ENCODE measurements at regions not wholly inside any gene's neighbourhood (a gene's known extent, or its start where the extent isn't known, plus 50 kb on each side); places are given as distances from the start of the nearest gene placed in this dataset.

DNA sequence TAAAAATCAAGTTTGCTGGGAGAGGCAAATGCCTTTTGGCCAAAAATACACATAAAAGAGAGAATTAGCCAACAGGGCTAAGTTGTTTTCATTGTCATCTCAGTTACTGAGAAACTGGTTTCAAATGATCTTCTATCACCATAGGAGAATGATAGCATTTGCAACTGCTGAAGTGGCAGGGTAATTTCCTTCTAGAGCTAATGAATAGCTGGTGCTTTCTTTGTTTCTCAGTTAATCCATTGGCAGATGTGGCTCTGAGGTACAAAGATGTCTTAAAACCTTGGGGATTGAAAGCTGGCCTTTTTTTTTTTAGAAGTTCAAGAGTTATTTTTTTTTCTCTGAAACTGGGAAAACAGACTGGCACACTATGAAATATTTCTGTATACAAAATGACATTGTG, 332.7 kb upstream of the KLF12 start:
- TF ChIP-seq CBX5 (IDR thresholded peaks at IDR 0.05; ENCODE audit: low read depth) (no peak), GATAD2B (conservative IDR thresholded peaks at IDR 0.05; ENCODE audit: low read depth) (no peak), HDAC6 (IDR thresholded peaks at IDR 0.05; ENCODE audit: unreplicated experiment) (no peak), NR2C2 (IDR thresholded peaks at IDR 0.05; ENCODE audit: borderline replicate concordance, control insufficient read depth, insufficient read length, low read depth) (no peak), STAT3 (IDR thresholded peaks at IDR 0.05; ENCODE audit: low read depth, low read length) (no peak), SMAD1 (IDR thresholded peaks at IDR 0.05; ENCODE audit: low read depth, partially characterized antibody) (no peak), RB1 (IDR thresholded peaks at IDR 0.05; ENCODE audit: borderline replicate concordance) (no peak)
- TF ChIP-seq, protein P1, sequence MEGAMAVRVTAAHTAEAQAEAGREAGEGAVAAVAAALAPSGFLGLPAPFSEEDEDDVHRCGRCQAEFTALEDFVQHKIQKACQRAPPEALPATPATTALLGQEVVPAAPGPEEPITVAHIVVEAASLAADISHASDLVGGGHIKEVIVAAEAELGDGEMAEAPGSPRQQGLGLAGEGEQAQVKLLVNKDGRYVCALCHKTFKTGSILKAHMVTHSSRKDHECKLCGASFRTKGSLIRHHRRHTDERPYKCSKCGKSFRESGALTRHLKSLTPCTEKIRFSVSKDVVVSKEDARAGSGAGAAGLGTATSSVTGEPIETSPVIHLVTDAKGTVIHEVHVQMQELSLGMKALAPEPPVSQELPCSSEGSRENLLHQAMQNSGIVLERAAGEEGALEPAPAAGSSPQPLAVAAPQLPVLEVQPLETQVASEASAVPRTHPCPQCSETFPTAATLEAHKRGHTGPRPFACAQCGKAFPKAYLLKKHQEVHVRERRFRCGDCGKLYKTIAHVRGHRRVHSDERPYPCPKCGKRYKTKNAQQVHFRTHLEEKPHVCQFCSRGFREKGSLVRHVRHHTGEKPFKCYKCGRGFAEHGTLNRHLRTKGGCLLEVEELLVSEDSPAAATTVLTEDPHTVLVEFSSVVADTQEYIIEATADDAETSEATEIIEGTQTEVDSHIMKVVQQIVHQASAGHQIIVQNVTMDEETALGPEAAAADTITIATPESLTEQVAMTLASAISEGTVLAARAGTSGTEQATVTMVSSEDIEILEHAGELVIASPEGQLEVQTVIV (IDR thresholded peaks at IDR 0.05; ENCODE audit: borderline replicate concordance, partially characterized antibody) = no peak
- TF ChIP-seq, protein P2, sequence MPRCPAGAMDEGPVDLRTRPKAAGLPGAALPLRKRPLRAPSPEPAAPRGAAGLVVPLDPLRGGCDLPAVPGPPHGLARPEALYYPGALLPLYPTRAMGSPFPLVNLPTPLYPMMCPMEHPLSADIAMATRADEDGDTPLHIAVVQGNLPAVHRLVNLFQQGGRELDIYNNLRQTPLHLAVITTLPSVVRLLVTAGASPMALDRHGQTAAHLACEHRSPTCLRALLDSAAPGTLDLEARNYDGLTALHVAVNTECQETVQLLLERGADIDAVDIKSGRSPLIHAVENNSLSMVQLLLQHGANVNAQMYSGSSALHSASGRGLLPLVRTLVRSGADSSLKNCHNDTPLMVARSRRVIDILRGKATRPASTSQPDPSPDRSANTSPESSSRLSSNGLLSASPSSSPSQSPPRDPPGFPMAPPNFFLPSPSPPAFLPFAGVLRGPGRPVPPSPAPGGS (IDR thresholded peaks at IDR 0.05; ENCODE audit: borderline replicate concordance, insufficient read depth, low read depth, low read length, poor library complexity, severe bottlenecking) = no peak
- H3K4me3 ChIP-seq = no peak overlapping the region
- FAIRE-seq (no peak), DNase-seq (ENCODE audit: low read depth, low spot score) (no peak), ATAC-seq (no peak)
- ChIA-PET CTCF (no interaction called here), POLR2A (interaction anchor here (0.7 kb wide), 1 partner anchor 17 kb away, joined by 3 read pairs; no protein-coding TSS in a partner anchor), SMC1A (ENCODE audit: uncharacterized antibody, unreplicated experiment) (no interaction called here), RAD21 (ENCODE audit: unreplicated experiment) (no interaction called here)
- no TSS peak for BruUV-seq (replicated peaks)
- H3K36me3 ChIP-seq (ENCODE audit: control insufficient read depth in 2 of 2, insufficient read depth in 2 of 2, low read length in 1 of 2) = no peaks in the 10 kb centered on the region
- no peaks in the 10 kb centered on the region for H3K9me3 ChIP-seq (replicated peaks; ENCODE audit: control insufficient read depth, insufficient read depth, low read length)
- in situ Hi-C loops (cut with MboI) (no loop called here), intact Hi-C loops (cut with micrococcal nuclease; ENCODE audit: unreplicated experiment) (no loop called here)
- no peak overlapping the region for H3K27ac ChIP-seq (ENCODE audit: control insufficient read depth, insufficient read depth)
- H2AFZ ChIP-seq (ENCODE audit: control insufficient read depth, low read depth, low read length) = no peak overlapping the region
- no peaks in the 10 kb centered on the region for H3K4me1 ChIP-seq (ENCODE audit: control insufficient read depth, insufficient read depth, low read length)
- no peaks in the 10 kb centered on the region for H4K20me1 ChIP-seq (ENCODE audit: control insufficient read depth, insufficient read depth)
- H3K4me2 ChIP-seq (ENCODE audit: control insufficient read depth, insufficient read depth) = no peak overlapping the region
- H3K79me2 ChIP-seq (ENCODE audit: control insufficient read depth, insufficient read depth, low read length) = no peaks in the 10 kb centered on the region
- H3K9ac ChIP-seq (ENCODE audit: control insufficient read depth, insufficient read depth, low read length) = no peak overlapping the region
- H3K27me3 ChIP-seq (replicated peaks in 1 of 2; ENCODE audit: control insufficient read depth in 2 of 2, insufficient read depth in 2 of 2, low read length in 1 of 2) = no peaks in the 10 kb centered on the region
